Skeletal muscle cell (primary cell): ENCODE measurements at regions not wholly inside any gene's neighbourhood (a gene's known extent, or its start where the extent isn't known, plus 50 kb on each side); places are given as distances from the start of the nearest gene placed in this dataset.

ENCODE experiments used
- DNase-seq: peaks from one replicate; pipeline ENCODE4 v3.0.0-alpha.2; 2010; ENCODE audit warnings: low read depth
- H3K4me3 ChIP-seq: 2 replicates; pipeline ENCODE4 v1.5.1; 2011; ENCODE audit warnings: low read depth, mild to moderate bottlenecking, control low read depth, low read length, moderate library complexity

DNA sequence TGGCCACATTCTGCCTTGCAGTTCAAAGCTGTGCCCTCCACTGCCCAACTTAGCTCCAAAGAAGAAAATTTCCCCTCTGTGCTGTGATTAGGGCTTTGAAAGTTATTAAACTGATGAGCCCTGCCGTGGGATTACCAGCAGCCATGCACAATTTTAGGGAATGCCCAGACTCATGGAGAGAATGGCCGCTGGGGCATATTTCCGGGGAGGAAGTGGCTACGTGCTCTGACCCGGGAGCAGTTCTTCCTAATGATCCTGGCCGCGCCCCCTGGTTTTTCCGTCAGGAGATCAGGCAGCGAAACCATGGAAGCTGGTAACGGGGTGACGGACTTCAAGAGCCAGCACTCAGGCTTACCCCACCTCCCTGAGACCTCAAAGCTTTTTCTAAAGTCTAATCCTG is 365.5 kb upstream of the PFKP start:
- no peak overlapping the region for H3K4me3 ChIP-seq
- no peak for DNase-seq

DNA sequence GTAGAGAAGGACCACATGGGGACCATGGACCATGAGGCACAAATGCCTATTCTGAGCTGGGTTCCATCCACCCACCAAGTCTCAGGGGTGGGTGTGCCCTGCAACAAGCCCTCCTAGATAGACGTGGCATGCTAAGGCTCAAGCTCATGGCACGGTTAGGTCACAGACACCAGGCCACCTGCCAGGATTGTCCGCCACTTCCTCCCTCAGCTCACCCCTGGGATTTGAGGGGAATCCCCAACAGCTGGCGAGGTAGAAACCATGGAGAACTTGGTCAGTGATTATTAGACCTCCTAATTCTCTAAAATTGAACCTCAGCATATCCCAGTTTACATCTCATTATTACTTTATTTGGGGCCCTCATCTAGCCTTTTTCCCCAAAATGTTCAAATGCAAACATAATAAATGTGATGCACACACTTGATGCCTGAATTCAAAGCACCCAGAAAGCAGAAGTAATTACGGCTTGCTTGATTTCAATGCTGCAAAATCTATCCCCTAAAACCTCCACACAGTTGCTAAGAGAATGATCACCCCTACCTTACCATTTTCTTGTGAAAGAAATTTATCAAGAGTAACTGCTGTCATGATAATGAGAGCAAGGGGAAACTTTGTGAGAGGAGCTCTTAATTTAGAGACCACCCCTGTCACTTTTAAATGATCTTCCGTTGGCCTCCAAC is 366.6 kb upstream of the PFKP start:
- no peak for DNase-seq
- H3K4me3 ChIP-seq, result no peak overlapping the region

GRCh38 chr10:2688958-2689357 is 378.4 kb upstream of the PFKP start:
- H3K4me3 ChIP-seq, result no peak overlapping the region
- no peak for DNase-seq

DNA sequence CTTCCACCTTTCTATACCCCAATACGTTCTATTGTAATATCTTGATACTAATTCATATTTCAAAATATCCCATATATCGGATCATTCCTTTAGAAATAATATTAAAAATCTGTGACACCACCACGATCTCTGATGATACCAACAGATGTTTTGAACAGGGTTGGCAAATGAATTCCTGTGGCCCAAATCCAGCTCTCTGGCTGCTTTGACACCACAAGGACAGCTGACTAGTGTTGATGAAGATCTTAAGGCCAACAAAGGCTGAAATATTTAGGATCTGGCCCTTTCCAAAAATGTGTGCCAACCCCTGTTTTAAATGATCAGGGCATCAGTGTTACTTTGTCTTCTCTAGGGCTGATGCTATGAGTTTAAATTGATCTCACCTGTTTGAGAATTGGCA is 380.7 kb upstream of the PFKP start:
- DNase-seq, result no peak

DNA sequence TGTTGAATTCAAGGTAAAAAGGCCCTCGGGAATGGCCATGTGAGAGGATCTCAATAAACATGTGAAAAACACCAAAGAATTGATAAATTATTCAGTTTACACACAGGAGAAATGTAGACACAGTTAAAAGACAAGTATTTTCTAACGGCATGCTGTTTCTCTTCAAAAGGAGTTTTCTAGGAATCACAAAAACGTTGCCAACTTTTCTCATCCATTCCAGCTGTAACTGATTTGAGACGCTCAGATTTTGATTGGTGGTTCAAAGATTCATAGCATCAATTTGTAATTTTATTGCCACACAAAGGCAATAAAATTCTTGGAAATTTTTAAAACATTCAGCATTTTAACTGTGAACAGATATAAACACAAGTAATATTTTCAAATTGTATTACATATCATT is 384.9 kb upstream of the PFKP start:
- no peak for DNase-seq
- no peak overlapping the region for H3K4me3 ChIP-seq

More for the DNA sequence above, 380.7 kb upstream of the PFKP start:
- H3K4me3 ChIP-seq, result no peak overlapping the region

DNA sequence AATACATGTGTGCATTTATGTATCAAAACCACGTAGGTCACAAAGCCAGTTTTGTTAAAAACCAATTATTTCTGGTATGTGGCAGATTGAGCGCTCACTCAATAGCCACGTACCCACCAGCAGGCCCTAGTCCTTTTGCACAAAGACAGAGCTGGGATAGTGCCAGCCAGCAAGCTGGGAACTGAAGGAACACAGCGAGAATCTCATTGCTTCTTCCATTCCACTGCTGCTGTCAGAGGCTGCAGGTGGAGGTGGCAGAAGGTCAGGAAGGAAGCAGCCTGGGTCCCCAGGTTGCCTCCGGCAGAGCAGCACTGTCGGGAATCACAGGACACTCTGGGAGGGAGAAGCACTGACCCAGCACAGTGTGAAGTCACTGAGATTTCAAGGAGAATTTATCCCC is 385.5 kb upstream of the PFKP start:
- no peak for DNase-seq
- no peak overlapping the region for H3K4me3 ChIP-seq

GRCh38 chr10:2680821-2681220 is 386.5 kb upstream of the PFKP start:
- no peak overlapping the region for H3K4me3 ChIP-seq
- no peak for DNase-seq

DNA sequence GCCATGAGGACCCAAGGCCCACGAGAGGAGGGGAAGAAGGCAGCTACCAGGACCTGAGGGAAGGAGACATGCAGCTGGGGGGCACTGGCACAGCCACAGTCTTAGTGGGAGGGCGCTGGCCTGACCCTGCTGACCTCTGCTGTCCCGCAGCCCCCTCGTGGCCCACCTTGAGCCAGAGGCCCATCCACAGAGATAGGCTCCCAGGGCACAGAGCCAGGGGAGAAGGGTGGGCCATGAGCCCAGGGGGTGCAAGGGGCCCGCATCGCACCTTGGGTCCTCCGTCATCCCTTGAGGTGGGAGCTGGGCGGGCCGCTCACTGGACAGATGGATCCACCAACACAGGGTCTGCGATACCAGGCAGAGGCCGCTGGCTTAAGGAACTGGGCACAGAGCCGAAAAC is 387.7 kb upstream of the PFKP start:
- DNase-seq, result no peak
- no peak overlapping the region for H3K4me3 ChIP-seq

- no peak for DNase-seq
Measured at GRCh38 chr10:2676455-2676854, 390.9 kb upstream of the PFKP start.

DNA sequence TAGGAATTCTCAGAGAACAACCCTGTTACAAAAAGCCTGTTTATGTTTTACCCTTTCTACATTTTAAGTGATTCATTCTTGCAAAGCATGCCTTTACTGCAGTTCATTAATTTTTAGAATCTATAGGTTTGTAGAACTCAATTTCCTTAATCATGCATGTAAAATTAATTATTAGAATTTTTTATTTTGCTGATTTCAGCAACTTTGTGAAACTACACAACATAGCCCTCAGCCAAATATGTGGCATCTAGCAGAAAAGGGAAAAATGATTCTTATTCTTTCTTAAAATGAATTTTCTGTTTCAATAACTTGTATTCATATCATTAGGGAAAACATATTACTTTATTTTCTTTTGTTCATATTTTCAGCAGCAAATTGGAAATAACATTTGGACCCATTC is 392.9 kb upstream of the PFKP start:
- DNase-seq, result no peak
- no peak overlapping the region for H3K4me3 ChIP-seq

More at GRCh38 chr10:2676455-2676854, 390.9 kb upstream of the PFKP start:
- no peak overlapping the region for H3K4me3 ChIP-seq

GRCh38 chr10:2670864-2671263 is 396.5 kb upstream of the PFKP start:
- no peak for DNase-seq
- no peak overlapping the region for H3K4me3 ChIP-seq

DNA sequence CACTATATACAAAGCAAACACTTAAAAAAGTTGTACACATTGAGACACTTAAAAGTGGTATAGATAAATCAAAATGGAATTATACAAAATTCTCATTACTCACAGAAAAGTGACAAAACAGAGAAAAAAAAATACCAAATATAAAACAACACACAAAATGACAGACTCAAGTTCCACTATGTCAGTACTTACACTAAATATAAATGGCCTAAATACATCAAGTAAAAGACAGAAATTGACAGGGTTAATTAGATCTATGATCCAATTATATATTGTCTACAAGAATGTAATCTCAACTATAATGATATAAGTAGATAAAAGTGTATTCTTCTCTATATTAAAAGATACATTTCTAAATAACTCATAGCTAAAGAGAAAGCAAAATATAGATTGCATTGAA is 401.6 kb upstream of the PFKP start:
- DNase-seq, result no peak
- H3K4me3 ChIP-seq, result no peak overlapping the region

DNA sequence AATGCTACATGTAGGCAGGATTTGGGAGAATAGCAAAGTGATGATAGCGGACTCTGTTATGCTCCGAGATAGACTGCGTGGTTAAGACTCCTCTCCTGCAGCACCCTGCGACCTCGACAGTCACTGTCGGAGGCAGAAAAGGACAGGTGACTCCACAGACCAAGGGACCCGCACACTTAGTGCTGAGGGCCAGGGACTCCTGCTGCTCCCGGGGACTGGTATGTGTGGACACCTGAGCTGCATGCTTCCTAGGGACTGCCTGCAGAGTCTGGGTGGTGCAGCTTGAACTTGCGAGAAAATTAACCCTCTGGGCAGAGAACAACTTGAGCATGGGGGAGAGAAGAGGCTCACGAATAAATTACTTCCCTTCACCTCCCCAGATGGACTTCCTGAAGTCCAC is 407.1 kb upstream of the PFKP start:
- DNase-seq, result no peak
- no peak overlapping the region for H3K4me3 ChIP-seq

DNA sequence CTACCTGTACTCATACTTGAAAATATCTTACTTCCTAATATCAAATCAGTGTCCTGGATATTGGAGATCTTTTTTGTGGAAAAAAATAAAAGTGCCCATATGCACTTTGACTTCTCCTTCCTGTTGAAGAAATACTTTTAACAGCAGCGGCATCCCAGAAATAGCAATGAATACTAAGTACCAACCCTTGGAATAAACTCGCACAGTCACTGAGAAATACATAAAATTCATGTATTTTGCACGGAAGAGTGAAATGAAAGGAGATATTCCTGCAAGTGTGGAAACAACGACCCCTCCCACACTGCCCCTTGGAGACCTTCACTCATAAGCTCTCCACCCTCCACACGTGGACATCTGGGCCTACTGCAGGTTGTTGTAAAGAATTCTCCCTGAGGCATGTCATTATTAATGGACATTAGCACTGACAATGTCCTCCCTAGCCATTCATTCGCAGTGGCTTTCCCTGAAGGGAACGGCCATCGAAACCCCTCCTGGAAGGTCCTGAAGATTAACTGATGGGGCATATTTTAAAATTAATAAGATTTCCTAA is 407.6 kb upstream of the PFKP start:
- H3K4me3 ChIP-seq, result no peak overlapping the region
- DNase-seq, result no peak

DNA sequence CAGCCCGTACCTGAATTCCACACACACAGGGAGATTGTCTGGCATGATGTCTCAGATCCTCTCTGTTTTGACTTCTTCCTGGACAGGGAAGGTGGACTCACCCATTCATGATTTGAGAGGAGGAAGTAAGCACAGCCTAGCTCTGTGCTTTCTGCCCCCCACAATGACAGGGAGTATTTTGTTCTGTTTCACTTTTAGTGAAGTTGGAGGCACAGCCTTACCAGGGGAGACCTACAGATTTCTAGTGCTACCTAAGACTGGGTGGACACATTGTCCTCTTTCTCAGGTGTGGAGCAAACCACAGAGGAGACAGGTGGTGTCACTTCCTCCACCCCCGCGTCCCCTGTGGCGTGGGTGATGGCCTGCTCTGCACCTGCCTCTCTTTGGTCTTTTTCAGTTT is 408.6 kb upstream of the PFKP start:
- no peak for DNase-seq
- no peak overlapping the region for H3K4me3 ChIP-seq

GRCh38 chr10:2650328-2650727 is 417.0 kb upstream of the PFKP start:
- H3K4me3 ChIP-seq, result no peak overlapping the region
- no peak for DNase-seq

GRCh38 chr10:2641028-2641427 is 426.3 kb upstream of the PFKP start:
- H3K4me3 ChIP-seq, result no peak overlapping the region

GRCh38 chr10:2633630-2634029 is 433.7 kb upstream of the PFKP start:
- no peak for DNase-seq
- H3K4me3 ChIP-seq, result no peak overlapping the region

More at GRCh38 chr10:2641028-2641427, 426.3 kb upstream of the PFKP start:
- no peak for DNase-seq

DNA sequence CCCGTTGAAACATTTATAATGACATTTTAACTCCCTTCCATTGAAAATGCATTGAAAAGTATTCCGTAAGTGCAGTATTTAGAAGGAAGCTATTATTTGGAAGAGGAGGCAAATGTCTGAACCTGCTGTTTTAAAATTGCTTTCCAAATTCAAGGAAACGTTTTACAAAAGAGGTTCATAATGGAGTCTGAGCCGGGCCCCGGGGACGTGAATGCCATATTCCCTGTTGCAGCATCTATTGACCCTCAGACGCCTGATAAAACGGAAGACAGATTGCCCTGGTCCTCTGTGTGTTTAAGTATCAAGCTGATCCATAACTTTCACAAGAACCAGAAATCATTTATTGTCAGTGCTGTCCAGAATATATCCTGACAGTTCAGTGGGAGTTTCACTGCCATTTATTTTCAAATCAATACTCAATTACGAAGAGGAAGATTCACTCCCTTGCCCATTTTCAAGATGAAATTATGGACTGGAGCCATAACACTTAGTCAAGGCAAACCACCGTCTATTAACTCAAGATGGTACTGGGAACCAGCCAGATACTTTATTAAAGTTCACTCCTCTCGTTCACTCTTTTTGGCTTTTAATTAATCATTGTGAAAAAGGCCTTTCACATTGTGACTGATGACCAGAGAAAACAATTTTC is 435.7 kb upstream of the PFKP start:
- no peak for DNase-seq

DNA sequence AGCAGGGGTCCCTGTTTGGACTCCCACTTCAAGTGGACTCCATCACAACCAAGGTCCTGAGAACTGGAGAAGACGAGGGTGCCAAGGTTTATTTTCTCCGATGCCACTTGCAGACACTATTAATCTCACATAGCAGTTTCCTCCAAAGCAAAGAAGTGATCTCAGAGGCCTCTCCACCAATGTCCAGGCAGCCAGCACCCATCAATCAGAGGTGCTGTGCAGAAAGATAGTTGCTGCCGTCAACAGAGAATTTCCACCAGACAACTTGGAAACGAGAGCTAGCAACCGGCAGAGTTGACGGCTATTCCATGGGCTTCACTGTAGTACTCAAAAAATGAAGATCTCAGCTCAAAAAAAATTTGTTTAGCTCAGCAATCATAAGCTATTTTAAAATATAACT is 438.6 kb upstream of the PFKP start:
- DNase-seq, result no peak
- H3K4me3 ChIP-seq, result no peak overlapping the region

More for the DNA sequence above, 435.7 kb upstream of the PFKP start:
- H3K4me3 ChIP-seq, result no peak overlapping the region

DNA sequence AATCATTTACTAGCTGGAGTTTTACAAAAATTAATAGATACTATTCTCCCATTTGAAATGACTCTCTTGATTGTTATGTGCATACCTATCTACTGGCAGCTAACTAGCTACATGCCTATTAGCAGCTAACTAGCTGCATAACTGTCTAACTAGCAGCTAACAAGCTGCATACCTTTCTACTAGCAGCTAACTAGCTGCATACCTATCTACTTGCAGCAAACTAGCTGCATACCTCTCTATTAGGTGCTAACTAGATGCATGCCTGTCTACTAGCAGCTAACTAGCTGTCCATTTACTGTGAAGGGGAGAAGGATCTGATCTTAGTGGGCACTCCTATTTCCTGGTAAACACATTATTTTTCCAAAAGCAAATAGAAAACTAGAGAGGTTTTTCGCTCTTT is 439.4 kb upstream of the PFKP start:
- DNase-seq, result no peak
- no peak overlapping the region for H3K4me3 ChIP-seq
